HG03432 (cell line): ENCODE measurements at regions not wholly inside any gene's neighbourhood (a gene's known extent, or its start where the extent isn't known, plus 50 kb on each side); places are given as distances from the start of the nearest gene placed in this dataset.

Experiments used
- ATAC-seq: cut with Tn5 transposase; IDR thresholded peaks from one replicate; pipeline ENCODE4 v1.9.1; 2021; ENCODE audit warnings: mild to moderate bottlenecking, moderate library complexity; ENCODE audit not compliant: unreplicated experiment

DNA sequence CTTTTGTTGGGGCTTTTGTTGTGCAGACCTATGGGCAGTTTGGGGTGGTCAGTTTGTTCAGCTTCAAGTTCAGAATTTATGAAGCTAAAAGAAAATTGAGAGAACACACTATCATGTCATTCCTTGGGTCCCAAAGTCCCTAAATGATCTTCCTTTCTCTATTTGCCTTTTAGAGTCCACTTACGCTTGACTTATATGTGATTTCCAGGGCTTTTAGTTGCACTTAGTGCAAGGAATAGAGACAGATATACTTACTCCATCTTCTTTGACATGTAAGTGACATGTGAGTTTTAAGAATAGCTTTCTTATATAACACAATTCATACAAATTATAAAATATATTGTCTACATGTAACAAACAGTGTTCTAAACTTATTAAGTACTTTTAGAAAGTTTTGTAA is 660.1 kb upstream of the SLITRK1 start:
- ATAC-seq = no peak

DNA sequence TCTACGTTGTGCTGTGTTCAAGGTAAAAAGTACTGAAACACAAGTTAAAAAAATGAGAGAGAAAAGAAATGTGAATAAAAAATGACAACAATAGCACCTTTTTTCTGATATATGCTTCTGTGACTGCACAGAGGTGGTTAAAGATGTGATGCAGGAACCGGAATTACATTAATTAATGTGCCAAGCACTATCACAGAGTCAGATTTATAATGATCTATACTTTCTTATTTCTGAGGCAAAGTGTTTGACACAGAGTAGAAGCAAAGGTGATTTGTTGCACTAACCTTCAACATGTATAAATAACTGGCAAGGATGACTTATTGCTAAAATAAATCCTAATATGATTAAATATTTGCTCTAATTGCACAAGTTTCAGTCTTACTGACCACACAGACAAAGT is 654.6 kb upstream of the SLITRK1 start:
- ATAC-seq = no peak

DNA sequence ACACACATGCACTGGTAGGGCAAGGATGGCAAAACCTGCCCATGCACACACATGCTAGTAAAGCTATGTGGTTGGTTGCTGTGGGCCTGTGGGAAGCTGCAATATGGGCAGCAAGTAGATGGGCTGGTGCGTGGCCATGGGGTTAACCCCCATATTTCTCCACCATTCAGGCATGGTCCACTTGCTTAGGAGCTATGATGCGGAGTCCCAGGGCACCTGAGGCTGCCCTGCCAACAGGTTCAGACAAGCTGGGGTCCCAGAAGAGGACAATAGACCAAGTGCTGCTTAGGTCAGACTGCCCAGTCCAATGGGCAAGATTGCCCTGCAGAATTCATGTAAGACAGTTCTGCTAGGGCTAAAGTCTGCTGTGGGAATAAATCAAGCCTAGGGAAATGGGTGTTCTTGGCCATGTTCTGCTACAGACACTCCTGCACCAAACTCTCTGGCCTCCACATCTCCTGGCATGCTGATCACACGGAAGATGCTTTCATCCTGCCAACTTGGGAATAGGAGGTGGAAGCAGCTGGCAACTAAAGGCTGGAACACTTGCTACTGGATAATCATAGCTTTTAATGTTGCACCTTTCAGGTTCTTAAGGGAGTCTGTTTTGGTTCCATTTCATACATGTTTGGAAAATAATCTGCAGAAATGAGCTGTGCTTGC is 646.3 kb upstream of the SLITRK1 start:
- ATAC-seq = no peak

DNA sequence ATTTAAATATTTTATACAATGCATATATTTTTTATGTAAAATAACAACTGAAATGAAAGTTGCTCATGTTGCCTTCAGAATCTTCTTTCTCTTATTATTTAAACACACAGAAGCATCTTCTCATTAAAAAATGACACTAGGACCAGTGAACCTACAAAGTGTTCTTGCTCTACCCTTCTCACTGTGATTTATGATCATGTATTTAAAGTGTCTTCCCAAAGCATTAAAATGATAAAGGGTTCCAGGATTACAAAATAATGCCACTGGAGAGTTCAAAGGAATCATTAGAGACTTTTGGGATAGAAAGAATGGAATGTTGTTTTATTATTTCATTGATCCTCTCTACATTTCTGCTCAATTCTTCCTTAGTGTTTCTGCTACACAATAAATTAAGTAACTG is 643.6 kb upstream of the SLITRK1 start:
- ATAC-seq = no peak

DNA sequence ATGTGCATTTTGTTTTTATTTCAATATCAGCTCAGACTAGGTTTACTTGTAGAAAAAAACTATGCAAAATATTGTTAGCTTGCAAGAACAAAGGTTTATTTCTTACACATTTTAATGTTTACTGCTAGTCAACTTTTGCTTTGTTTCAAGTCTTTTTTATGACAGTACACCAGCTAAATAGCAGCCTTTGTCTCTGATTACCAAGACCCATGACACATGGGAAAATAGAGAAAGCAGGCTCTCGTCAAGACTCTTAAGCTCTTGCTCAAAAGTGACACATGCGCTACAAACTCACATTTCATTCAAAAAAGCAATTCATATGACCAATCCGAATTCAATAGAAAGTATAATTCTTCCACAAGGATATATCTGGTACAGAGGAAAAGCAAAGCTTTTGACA is 642.3 kb upstream of the SLITRK1 start:
- no peak for ATAC-seq

DNA sequence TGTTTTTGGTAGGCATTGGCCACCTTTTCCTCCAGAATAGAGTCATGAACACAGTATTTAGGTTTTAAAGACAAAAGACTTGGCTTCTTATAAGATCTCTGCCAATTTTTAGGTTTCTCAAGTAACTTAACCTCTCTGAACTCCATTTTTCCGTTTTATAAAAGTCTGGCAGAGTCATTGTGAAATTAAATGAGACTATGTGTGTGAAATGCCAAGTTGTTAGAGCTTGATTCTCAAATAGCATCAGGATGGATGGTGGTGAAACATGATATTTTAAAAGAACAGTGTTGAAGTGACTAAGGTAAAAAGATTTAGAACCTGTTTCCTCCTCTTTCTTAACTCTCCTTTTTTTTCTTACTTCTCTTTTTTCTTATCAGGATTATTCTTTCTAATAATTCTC is 617.7 kb upstream of the SLITRK1 start:
- ATAC-seq = no peak

DNA sequence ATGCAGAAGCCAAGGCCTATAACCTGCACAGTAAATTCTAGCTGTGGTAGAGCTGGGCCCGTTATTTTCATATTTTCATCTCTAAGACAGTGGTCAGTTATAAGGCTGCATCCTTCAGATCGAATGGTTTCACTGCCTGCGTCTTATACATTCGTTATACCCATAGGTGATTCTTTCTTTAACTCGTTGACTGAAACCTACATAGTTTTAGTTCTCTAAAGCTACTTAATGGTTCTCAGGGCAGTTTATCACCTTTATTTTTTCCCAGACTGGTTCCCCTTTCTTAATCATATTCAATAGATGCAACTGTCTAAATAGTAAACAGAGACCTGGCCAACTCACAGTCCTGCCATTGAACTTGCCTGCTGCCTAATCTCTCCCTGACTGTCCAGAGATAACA is 615.3 kb upstream of the SLITRK1 start:
- no peak for ATAC-seq

DNA sequence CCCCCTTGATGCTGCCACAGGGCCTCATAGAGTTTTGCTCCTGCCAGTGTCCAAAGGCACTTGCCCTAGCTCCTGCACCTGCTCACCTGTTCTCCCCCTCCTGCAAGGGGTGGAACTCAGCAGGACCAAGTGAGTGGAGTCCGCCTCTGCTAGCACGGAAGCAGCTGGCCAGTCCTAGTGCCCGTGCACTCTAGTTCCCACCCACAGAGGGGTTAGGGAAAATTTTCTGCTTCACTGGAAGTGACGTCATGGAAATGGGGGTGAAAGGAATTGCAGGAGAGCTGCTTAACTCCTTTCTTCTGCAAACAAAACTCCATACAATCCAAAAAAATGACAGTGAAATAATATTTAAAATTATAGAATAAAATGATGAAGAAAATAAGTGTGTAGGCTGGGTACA is 609.7 kb upstream of the SLITRK1 start:
- no peak for ATAC-seq

DNA sequence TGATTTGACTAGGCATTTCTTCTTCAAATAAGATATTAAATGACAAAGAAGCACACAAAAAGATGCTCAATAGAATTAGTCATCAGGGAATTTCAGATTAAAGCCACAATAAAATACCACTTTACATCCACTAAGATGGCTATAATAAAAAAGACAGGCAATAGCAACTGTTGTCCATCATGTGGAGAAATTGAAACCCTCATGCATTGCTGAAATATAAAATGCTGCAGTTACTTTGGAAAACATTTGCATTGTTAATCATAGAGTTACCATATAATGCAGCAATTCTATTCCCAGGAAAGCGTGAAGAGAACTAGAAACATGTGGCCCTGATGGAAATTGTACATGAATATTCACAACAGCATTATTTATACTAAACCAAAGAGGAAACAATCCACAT is 605.5 kb upstream of the SLITRK1 start:
- no peak for ATAC-seq

DNA sequence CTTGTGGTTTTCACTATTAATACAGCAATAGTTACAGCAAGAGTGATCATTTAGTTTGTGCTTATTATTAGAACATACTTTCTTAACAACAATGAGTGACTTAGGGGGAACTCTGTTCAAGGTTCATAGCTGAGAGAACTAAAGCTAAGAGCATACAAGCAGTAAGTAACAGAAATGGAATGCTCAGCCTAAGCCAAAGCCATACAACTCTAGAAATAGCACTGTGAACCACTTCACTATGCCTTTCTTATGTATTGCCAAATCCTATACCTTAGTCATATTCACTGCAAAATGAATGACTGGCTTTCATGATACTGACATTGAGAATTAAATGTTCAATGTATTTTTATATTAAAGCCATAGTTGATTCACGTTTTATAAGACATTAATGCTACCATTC is 599.7 kb upstream of the SLITRK1 start:
- no peak for ATAC-seq

DNA sequence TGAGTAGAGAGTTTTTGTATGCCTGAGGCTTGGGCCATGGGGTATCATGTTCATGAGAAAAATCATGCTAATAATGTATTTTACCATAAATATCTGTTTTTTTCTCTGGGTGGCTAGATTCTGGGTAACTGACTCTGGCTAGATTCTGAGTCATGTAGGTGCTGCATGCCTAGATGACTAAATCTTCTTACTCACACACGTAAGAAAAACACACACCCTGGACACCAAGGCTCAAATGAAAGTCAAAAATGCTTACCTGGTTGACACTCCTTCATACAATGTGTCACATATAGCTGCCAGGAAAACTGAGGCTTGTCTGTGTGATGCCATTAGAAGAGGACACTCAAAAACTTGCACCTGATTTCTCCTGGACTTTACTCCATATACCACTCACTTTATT is 597.4 kb upstream of the SLITRK1 start:
- ATAC-seq = no peak

DNA sequence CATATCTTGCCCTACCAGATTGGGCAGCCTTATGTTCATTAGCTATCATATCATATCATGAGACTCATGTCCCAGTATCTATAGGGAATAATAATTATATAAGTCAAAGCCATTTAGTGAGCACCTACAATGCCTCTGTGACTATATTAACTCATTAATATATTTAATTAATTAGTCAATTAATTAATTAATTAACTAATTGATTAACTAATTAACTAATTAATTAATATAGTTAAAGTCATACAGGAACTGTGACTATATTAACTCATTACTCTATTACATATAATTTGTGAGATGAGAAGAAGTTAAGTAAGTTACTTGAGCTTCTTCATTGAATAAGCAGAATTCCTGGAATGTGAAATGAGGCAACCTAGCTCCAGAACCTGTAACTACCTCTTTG is 588.3 kb upstream of the SLITRK1 start:
- ATAC-seq = no peak

DNA sequence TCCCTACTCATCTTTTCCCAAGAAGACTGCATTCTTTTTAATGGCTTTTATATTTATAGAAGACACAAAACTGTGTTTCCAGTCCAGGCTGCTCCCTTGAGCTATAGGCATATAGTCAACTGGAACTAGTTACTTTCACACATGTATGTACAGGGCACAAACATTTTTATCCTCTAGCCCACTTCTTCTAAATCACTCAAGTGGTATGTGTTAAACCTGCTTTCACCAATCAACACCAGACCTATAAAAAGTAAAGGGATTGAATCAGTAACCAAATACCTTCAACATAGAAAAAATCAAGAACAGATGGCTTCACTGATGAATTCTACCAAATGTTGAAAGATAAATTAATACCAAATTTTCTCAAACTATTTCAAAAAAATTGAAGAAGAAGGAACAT is 584.2 kb upstream of the SLITRK1 start:
- ATAC-seq = no peak

DNA sequence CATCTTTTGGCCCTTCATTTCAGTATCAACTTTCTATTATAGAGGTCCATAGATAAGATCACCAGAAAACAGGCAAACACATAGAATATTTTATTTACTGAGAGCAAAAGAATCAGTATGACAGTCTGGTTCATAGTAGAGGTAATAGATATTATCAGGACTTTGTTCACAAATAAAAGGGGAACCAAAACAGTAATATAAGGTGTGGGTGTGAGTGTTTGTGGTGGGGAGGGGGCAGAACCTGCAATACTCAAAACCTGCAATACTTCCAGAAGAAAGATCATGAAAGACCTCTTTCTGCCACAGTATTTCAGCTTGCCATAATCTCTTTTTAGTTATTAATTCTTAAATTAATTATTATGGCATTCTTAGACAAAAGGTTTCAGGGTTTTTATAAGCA is 578.7 kb upstream of the SLITRK1 start:
- ATAC-seq = no peak

DNA sequence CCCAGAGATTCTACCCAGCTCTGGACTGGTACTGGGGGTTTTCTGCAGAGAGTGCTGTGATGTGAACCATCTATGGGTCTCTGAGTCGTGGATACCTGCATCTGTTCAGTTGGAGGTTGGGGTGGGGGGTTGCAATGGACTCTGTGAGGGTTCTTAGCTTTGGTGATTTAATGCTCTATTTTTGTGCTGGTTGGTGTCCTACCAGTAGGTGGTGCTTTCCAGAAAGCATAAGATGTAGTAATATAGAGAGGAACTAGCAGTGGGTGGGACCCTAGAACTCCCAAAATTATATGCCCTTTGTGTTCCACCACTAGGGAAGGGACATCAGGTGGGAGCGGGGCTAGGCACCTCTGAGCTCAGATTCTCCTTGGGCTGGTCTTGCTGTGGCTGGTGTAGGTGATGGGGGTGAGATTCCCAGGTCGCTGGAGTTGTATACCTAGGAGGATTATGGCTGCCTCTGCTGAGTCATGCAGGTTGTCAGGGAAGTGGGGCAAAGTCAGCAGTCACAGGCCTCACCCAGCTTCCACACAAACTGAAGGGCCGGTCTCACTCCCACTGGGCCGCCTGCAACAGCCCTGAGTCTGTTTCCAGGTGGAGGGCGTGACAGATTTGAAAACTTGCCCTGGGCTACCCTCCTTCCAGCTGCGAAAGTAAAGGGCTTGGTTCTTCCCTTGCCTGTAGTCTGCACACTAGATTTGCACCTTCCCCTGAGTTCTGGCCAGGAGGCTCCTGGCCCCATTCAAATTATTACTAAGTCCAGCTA is 573.0 kb upstream of the SLITRK1 start:
- no peak for ATAC-seq

DNA sequence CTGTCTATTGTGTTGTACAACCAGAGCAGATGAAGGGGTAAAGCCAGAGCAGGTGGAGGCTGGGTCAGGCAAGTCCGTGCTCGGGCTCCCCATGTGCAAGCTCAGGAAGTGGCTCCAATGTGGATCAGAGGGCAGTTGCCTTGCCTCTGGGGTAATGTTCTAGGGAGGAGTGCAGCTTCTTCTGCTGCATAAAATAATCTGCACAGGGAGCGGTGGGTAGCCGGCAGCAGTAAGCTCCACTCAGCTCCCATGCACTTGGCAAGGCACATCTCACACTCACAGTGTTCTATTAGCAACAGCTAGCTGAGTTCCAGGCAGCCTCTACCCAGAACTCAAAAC is 565.3 kb upstream of the SLITRK1 start:
- no peak for ATAC-seq

DNA sequence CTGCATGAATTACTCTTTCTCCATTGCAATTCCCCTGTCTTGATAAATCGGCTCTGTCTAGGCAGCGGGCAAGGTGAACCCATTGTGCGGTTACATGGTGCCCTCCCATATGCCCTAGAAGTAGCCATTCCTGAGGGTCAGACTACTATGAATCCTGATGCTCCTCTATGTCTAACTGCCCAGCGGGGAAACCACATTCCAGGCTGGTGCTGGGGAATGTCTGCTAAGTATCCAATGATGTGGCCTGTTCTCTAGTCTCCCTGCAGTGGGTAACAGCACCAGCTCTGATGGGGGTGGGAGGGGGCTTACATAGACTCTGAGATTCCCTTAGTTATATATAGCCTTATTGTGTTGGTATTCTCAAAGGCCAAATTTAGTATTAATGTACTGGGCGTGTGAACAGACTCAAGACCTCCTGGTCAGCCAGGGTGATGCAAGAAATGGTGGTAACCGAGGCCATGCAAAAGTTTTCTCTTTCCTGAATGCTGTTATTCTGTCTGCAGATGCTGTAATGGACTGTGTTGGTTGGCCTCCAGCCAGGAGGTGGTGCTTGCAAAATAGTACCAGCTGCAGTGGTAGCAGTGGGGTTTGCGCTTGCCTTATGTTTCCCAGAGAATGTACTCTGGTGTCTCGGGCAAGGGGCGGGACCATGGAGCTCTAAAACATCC is 564.8 kb upstream of the SLITRK1 start:
- no peak for ATAC-seq

DNA sequence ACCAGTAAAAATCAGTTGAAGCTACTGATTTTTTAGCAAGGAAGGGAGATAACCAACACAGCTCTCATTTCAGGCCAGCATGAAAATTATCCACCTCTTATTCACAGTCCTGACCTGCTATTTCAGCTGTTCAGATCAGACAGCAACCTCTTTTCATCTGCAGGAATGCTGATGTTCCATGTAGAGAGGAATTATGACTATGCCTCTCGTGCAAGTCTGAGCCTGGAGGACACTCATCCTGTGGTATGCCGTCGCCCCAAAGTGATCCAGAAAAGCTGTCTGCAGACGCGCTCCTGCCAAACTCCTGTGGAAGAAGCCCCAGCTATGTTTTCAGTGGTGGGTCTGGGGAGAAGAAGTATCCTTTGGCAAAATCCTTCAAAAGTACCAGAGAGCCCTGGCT is 563.5 kb upstream of the SLITRK1 start:
- ATAC-seq = no peak

DNA sequence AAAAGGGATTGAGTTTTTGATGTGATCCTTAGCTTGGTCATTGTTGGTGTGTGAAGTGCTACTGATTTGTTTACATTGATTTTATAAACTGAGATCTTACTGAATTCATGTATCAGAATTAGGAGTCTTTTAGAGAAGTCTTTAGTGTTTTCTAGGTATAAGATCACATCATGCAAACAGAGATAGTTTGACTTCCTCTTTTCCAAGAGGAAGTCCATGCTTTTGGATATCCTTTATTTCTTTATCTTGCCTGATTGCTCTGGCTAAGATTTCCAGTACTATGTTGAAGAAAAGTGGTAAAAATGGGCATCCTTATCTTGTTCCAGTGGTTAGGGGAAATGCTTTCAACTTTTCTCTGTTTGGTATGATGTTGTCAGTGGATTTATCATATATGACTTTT is 561.2 kb upstream of the SLITRK1 start:
- ATAC-seq = no peak

DNA sequence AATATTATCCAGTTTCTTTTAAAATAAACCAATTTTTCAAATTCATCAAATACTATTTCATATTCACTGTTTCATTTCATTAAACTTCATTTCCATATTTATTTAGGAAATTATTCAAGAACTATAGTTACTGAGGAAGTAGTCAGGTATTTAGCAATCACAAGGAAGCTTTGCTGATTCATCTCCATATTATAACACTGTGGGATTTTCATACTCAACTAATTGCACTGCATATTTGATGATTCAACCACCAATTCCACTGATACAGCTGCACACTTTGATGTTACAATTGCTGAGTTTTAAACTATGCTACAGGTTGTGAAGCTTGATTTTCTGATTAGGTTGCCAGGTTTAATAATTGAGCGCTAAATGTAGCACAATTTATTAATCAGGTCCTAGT is 556.8 kb upstream of the SLITRK1 start:
- ATAC-seq = no peak

DNA sequence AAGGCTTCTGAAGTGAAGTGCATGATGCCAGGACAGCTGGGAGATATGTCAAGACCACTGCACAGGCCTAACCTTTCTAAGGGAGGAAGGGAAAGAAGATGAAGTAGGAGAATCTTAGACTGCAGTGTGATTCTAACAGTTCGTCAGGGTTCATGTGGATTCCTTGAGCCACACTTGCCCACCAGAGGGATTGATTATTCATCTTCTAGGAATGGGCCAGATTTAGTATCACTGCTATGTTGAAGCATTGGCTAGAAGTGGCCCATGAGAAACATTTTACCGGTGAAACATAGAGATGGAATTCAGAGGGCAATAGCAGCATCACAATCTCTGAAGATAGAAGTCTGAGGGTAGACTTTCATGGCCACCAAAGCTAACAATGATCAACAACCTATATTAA is 550.8 kb upstream of the SLITRK1 start:
- ATAC-seq = no peak

DNA sequence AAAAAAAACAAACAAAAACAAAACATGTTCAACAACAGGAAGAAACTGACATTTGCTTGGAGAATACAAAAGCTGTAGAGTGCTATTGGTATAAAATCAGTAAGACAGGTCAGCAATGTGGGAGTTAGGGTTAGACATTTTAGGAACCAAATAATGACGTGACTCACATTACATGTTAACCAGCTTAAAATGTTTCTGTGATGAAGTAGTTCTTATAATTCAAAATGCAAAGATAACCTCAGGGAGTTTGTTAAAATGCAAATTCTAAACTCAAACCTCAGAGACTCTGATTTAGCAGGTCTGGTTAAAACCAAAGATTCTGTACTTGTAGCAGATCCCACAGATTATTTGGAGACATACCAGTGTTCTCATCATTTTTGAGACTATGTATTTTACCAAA is 549.4 kb upstream of the SLITRK1 start:
- ATAC-seq = no peak
